ENCODE measurements at regions not wholly inside any gene's neighbourhood (a gene's known extent, or its start where the extent isn't known, plus 50 kb on each side); places are given as distances from the start of the nearest gene placed in this dataset.

DNA sequence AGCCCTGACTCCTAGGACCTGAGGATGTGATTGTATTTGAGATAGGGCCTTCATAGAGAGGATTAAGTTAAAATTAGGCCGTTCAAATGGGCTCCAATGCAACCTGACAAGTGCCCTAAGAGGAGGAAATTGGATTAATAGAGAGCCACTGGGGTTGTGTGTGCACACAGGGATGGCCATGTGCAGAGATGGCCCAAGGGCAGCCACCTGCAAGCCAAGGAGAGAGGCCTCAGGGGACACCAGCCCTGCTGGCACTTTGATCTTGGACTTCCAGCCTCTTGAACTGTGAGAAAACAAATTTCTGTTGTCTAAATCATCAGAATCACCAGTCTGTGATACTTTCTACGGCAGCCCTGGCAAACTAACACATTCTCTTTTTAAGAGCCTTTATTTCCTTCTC, 598.8 kb downstream of the UTRN start:
- Histone ChIP-seq H3K79me2 (ENCODE audit: insufficient read depth, low read length) (no peaks in the 10 kb centered on the region), H4K91ac (ENCODE audit: insufficient read length, low read depth, low read length) (no peak overlapping the region), H3K23me2 (ENCODE audit: insufficient read length, low read depth, low read length, poor library complexity, severe bottlenecking) (no peaks in the 10 kb centered on the region), H2AFZ (ENCODE audit: low read length) (no peak overlapping the region), H3K27ac (ENCODE audit: insufficient read length, low read depth, low read length) (no peak overlapping the region), H3K4ac (ENCODE audit: low read depth, low read length) (no peak overlapping the region), H4K5ac (ENCODE audit: insufficient read length, low read depth, low read length) (no peak overlapping the region), H3K14ac (ENCODE audit: insufficient read depth, low read length) (no peak overlapping the region), H3K4me1 (ENCODE audit: insufficient read depth, low read length) (no peaks in the 10 kb centered on the region), H2BK12ac (ENCODE audit: insufficient read length, low read depth, low read length) (no peak overlapping the region), H3K23ac (ENCODE audit: insufficient read length, low read depth, low read length) (no peak overlapping the region), H3K9ac (ENCODE audit: extremely low read depth, insufficient read length, low read length) (no peak overlapping the region), H3K18ac (ENCODE audit: insufficient read length, low read depth, low read length) (no peak overlapping the region), H3K4me2 (ENCODE audit: insufficient read depth, insufficient read length, low read length) (no peak overlapping the region), H4K20me1 (ENCODE audit: control insufficient read depth, insufficient read depth, insufficient read length) (no peaks in the 10 kb centered on the region), H4K8ac (replicated peaks; ENCODE audit: insufficient read length, low read depth, low read length) (no peak overlapping the region), H2BK5ac (ENCODE audit: insufficient read length, low read length) (no peak overlapping the region), H3K79me1 (ENCODE audit: insufficient read depth, low read depth, low read length, poor library complexity, severe bottlenecking) (no peaks in the 10 kb centered on the region), H2BK120ac (ENCODE audit: low read depth, low read length, poor library complexity, severe bottlenecking) (no peak overlapping the region), H3K27me3 (ENCODE audit: insufficient read depth, low read length) (no peaks in the 10 kb centered on the region), H3K56ac (ENCODE audit: insufficient read length, low read depth, low read length) (no peak overlapping the region), H2AK5ac (ENCODE audit: insufficient read length, low read length) (no peak overlapping the region), H3T11ph (ENCODE audit: low read length) (no peak overlapping the region), H3K9me3 (ENCODE audit: control insufficient read depth, low read depth, low read length) (no peaks in the 10 kb centered on the region), H2BK20ac (ENCODE audit: low read depth, low read length, poor library complexity, severe bottlenecking) (no peak overlapping the region), H2BK15ac (ENCODE audit: low read depth, low read length) (no peak overlapping the region)
- H3K27ac Mint-ChIP-seq = no peak overlapping the region
- H3K27me3 Mint-ChIP-seq (ENCODE audit: low read depth) = no peaks in the 10 kb centered on the region
- TF ChIP-seq, protein P1, sequence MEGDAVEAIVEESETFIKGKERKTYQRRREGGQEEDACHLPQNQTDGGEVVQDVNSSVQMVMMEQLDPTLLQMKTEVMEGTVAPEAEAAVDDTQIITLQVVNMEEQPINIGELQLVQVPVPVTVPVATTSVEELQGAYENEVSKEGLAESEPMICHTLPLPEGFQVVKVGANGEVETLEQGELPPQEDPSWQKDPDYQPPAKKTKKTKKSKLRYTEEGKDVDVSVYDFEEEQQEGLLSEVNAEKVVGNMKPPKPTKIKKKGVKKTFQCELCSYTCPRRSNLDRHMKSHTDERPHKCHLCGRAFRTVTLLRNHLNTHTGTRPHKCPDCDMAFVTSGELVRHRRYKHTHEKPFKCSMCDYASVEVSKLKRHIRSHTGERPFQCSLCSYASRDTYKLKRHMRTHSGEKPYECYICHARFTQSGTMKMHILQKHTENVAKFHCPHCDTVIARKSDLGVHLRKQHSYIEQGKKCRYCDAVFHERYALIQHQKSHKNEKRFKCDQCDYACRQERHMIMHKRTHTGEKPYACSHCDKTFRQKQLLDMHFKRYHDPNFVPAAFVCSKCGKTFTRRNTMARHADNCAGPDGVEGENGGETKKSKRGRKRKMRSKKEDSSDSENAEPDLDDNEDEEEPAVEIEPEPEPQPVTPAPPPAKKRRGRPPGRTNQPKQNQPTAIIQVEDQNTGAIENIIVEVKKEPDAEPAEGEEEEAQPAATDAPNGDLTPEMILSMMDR (conservative IDR thresholded peaks at IDR 0.05) = no peak
- no peaks in the 10 kb centered on the region; a peak in 2 of 5 replicates for H3K9me3 Mint-ChIP-seq
- no peak for DNase-seq
- no peak overlapping the region for H3K4me3 Mint-ChIP-seq
- WGBS (ENCODE audit: extremely low coverage, insufficient read length, low lambda C conversion rate) = no CpG with 5 or more reads among the region's 2 CpGs
- peaks cover 0 to 3% of the 10 kb centered on the region in 2 experiments; a peak in 2 of 4 replicates for H3K4me1 Mint-ChIP-seq
- H3K36me3 Mint-ChIP-seq (ENCODE audit: insufficient read depth in 1 of 3, low read depth in 3 of 3) = peaks cover 0 to 2% (median 0%) of the 10 kb centered on the region in 3 experiments; a peak in 1 of 7 replicates

Measured in H9 (cell line).